ENCODE measurements at regions not wholly inside any gene's neighbourhood (a gene's known extent, or its start where the extent isn't known, plus 50 kb on each side); places are given as distances from the start of the nearest gene placed in this dataset.

DNA sequence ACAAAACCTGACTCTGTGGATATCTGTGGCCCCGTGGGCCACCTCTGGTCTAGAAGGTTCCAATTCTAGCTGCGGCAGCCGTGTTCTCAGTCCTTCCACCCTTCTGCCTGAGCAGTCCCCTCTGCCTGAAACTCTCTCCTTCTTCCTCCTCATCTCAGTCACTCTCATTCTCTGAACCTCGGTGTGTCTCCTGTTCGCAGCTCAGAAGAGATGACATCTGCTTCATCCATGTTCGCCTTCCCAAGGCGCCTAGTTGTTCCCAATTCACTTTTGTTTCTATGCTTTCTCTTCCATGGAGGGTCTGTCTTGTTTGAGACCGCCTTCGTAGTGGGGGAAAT lies 95.5 kb downstream of the CEBPB start:
- DNase-seq (ENCODE audit: low read depth), result no peak

DNA sequence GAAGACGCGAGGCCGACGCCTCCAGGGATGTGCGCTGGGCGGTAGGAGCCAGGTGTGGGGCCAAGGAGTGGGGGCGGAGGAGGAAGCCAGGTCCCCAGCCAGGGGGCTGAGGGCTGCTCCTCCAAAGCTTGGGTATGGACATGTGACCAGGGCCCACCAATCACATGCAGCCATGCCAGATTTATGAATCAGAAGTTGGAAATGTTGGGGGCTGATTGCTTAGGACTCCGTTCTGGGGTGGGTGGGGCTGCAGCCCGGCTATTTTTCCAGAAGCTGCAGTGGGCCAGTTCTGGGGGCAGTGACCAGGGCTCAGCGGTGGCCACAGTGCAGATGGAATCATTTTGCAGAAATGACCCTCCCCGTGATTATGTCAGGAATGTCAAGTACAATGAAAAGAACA lies 96.0 kb downstream of the CEBPB start:
- no peak for DNase-seq (ENCODE audit: low read depth)

- no peak for DNase-seq (ENCODE audit: low read depth)
Measured at GRCh38 chr20:50287512-50287911, 96.9 kb downstream of the CEBPB start.

- no peak for DNase-seq (ENCODE audit: low read depth)
Measured at GRCh38 chr20:50288128-50288623, 97.5 kb downstream of the CEBPB start.

- DNase-seq (ENCODE audit: low read depth), result no peak
Measured at GRCh38 chr20:50289581-50289980, 99.0 kb downstream of the CEBPB start.

GRCh38 chr20:50290112-50290511 lies 99.5 kb downstream of the CEBPB start:
- DNase-seq (ENCODE audit: low read depth), result no peak

GRCh38 chr20:50290808-50291207 lies 100.2 kb downstream of the CEBPB start:
- DNase-seq (ENCODE audit: low read depth), result no peak

DNA sequence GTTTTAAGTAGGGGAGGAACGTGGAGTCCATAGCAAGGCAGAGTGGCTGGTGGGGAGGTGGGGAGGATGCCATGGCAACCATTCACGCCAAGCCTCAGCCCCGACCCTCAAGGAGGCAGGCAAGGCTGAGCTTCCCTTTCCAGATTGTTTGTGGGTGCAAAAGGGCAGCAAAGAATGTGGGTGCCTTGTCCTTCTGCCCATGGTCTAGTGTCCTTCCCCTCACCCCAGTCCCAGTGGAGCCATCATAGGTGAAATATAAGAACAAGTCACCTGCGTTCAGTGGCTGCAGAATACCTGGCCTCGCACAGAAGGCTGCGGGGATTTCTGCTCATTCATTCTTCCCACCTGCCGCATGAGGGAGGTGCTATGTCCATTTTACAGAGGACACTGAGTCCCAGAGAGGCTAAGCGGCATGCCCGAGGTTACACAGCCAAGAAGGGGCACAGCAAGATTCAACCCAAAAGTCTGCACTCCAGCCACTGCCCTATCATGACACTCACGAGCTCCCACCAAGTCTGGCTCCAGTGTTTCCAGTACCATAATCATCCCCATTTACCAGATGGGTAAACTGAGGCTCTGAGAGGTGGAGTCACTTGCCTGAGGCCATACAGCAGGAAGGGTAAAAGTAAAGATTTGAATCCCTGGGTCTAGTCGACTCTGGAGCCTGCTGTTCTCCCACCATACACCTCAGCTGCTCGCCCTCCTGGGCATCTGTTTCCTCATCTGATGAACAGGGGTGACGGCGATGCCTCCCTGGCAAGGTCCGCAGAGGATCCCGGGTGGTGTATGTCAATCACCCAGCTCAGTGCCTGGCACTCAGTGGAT lies 100.8 kb downstream of the CEBPB start:
- no peak for DNase-seq (ENCODE audit: low read depth)

DNA sequence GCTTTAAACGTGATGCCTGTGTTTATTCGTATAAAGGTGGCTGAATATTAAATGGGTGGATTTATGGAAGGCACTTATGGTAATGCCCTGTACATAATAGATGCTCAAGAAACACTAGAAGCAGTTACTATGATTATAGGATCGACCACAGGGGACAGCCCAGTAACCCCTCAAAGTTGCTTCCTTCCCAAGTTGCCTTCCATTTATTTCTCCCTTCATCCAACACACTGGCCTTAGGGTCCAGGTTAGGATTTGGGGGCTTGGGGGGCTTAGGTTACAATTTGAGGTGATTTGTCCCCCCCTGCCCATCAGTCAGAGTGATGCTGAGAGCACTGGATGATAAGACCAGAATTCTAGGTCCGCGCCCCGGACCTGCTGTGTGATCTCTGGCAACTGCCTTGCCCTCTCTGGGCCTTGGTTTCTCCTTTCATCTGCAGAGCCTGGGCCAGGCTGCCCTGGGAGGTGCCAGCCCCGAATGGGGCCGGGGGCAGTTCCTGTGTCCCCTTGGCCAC lies 101.5 kb downstream of the CEBPB start:
- no peak for DNase-seq (ENCODE audit: low read depth)

DNA sequence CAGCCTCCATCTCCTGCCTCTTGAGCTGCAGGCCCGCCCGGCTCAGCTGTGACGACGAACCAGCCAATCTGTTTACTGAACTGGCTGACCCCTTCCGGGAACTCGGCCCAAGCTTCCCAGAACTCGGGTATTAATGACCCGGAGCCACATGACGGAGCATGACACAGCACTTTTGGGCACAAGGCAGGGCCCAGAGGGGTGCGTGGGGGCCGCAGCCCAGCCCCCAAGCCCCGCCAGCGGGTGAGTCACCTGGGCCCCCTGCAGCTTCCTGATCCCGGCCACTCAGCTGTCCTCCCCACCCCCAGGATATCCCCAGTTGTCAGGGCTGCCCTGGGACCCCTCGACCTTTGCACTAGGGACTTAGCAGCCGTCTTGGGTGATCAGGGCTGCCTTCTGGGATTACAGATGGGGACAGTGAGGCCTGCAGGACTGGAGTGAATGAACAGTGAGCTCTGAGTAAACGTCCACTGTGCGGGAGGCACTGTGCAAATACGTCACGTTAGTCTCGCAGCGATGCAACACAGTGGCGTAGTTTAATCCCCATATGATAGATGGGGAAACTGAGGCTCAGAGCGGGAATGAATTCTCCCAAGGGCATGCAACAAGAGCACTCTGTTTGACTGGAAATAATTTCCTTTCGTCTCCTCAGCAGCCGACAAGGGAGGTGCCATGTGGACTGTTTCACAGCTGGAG lies 102.1 kb downstream of the CEBPB start:
- no peak for DNase-seq (ENCODE audit: low read depth)

DNA sequence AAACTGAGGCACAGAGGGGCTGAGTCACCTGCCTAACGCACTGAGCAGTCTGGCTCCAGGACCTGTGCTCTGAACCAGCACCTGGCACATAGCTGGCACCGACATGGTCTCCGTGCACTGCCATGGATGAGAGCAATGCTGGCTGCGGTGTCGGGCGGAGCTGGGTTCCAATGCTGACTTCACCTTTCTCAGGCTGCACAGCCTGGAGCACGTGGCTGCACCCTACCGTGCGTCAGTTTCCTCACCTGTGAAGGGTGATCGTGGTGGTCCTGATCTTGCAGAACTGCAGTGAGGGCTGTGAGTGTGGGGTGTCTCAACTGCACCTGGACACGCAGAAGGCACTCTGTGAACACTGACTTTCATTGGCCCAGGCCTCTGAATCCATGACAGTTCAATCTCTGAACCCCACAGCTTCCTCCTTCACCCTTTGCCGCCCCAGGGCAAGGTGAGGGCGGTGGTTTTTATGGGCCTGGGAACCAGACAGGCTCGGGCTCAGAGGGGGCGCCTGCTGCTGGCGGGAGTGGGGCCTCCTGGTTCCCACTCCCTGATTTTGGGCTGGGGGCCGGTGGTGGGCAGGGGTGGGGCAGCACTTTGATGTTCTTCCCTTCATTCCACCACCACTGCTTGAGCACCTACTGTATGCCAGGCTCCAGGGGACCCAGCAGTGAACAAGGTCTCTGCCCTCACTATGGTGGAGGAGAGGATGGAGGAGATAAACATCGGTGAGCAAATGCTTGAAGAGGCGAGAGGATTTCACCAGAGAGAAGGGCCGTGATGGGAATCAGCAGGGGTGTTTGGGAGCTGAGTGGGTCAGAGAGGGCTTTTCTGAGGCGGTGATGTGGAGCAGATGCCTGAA lies 102.9 kb downstream of the CEBPB start:
- DNase-seq (ENCODE audit: low read depth), result no peak

DNA sequence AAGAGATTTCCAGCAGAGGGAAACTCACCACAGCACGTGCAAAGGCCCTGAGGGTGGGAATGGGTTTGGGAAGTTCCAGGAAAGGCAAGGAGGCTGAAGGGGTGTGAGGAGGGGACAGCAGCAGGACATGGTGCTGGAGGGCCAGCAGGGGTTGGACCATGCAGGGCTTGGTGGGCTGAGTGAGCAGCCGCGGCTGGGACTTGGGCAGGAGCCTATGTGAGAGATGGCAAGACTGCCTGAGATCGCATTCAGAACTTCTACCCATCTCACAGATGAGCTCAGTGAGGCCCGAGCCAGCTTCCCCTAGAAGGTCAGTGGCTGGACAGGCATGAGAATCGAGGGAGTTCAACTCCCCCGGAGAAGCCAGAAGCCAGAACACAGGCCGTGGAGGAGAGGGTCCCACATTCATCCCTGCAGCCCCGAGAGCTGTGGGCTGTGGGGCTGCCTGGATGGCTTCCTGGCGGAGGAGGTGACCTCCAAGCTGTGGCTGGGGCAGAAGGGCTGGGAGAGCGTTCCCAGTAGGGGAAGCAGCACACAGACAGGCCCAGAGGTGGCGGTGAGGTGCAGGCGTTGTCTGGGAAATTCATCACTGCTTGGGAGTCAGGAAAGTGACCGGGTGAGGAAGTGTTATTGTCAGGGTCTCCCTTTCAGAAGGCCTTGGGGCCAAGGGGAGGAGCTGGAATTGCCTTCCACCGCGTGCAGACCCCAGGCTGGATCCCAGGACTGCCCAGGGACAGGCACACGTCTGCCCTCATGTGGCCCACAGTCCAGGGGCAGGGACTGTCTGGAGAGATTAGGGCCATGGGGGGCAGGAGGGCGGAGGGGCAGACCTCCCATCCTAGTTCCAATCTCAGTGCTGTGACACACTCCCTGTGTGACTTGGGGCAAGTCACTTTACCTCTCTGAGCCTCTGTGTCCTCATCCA lies 103.8 kb downstream of the CEBPB start:
- DNase-seq (ENCODE audit: low read depth), result no peak

GRCh38 chr20:50295345-50295744 lies 104.7 kb downstream of the CEBPB start:
- DNase-seq (ENCODE audit: low read depth), result no peak

DNA sequence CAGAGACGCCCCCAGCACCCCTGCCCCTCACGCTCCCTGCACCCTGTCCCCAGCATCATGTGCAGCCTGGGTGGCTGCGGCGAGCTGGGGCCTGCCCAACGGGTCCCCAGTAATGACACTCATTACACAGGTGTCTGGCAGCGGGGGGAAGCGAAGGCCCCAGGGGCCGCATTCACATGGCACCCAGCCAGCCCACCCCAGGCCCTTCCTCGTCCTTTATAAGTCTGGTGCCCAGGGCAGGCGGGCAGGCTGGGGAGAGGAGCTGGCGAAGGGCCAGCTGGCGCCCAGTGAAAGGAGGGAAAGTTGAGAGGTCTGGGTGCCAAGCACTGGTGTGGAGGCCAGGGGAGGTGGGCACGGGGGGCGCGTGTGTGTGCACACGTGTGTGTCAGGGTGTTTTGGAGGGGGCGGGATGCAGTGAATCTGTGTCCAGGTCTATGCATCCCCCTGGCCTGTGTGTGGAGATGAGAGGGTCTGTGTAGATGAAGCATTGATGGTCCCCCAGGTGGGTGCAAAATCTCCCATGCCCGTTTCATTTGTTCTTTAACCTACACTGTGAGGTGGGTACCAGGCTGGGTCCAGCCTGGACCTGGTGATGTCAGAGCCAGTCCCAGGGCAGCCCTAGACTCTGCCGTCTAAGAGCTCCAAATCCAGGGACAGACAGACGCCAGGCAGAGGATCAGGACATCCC lies 105.3 kb downstream of the CEBPB start:
- no peak for DNase-seq (ENCODE audit: low read depth)

DNA sequence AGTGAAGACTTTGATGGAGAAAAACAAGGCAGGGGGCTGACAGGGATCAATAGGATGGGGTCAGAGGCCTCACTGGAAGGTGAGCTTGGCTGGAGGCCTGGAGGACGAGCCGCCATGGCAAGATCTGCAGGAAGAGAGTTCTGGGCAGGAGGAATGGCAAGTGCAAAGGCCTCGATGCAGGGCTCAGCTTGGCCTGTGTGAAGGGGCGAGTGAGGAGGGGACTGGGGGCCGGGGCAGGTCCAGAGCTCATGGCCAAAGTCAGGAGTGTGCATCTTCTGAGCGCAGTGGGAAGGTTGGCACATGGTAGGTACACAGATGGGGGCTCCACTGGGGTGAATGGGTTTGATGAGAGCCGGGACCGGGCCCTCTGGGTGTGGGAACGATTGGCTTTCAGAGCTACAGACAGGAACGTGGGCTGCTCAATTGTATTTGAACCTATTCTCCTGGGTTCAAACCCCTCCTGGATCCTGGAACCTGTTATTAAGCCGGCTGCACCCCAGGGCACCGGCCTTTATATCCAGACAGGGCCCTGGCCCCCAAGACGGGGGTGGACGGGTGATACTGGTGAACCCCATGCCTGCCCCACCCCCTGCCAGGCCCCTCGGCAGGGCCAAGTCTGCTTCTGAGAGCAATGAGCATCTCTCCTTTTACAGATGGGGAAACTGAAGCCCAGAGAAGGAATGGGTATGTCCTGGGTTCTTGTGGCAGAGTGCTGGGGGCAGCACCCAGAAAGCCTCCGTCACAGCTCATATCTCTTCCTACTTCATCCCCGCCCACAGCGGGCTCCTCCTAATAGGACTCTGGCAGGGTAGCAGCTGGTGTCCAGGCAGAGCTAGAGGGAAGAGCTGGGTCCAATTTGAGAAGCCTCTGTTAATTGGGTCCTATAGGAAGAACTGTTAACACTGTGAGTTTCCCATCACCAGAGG lies 106.1 kb downstream of the CEBPB start:
- no peak for DNase-seq (ENCODE audit: low read depth)

- DNase-seq (ENCODE audit: low read depth), result no peak
Measured at GRCh38 chr20:50297498-50298376, 107.1 kb downstream of the CEBPB start.

- DNase-seq (ENCODE audit: low read depth), result no peak
Measured at GRCh38 chr20:50298554-50299324, 108.1 kb downstream of the CEBPB start.

GRCh38 chr20:50299325-50299629 lies 108.6 kb downstream of the CEBPB start:
- DNase-seq (ENCODE audit: low read depth), result no peak

Measured in activated T-helper 1 cell treated with Interleukin-2 at 50 U/mL for 16 hours (primary cell).